HG02798 (cell line): ENCODE measurements at regions not wholly inside any gene's neighbourhood (a gene's known extent, or its start where the extent isn't known, plus 50 kb on each side); places are given as distances from the start of the nearest gene placed in this dataset.

Experiments used
- ATAC-seq: cut with Tn5 transposase; IDR thresholded peaks from one replicate; pipeline ENCODE4 v1.9.1; 2021; ENCODE audit warnings: mild to moderate bottlenecking; ENCODE audit not compliant: unreplicated experiment, poor library complexity

GRCh38 chr2:66318009-66318561 is 116.8 kb upstream of the MEIS1 start:
- no peak for ATAC-seq

DNA sequence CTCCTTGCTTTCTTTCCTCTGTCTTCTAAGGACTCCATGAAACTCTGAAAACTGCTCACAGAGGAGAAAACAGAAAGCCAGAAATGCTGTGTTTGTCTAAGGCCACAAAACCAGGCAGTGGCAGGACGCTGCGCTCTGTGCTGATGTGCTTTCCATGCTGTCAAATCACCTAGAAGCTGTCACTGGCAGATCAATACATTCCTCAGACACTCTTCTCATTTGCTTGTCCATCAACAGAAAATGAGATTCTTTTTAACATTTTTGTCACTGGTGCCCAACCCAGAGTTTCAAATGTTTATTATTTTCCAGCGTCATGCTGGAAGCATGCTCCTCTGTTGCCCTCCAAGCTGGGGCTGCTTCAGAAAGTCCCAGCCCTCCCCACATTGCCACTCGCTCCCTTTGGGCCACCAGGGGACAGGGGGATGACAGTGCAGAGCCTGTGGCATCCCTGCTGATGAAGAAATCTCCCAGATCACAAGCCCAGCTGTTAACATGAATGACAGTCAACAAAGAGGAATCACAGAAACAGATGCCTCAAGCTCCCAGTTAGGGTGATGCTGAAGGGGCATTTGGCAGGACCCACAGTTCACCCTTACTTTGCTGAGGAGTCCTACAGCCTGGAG is 117.5 kb upstream of the MEIS1 start:
- no peak for ATAC-seq

- ATAC-seq = no peak
Measured at GRCh38 chr2:66306483-66306882, 128.4 kb upstream of the MEIS1 start.

GRCh38 chr2:66305718-66306117 is 129.2 kb upstream of the MEIS1 start:
- no peak for ATAC-seq

DNA sequence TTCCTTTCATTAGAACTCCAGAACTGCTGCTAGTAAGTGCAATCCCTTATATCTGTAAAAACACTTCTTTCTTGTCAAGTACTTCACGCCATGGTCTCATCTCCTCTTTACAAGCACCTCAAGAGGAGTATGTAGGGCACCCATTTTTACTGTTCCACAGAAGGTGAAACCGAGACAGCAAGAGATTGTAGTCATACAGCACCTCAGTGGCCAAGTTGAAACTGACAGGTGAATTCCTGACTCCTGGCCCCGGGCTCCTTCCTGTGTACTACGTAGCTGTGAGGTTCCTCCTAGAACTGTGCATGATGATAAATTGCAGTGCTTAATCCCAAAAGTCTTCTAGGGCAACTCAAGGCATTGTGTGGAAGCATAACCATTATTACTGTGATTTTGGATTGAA is 131.5 kb upstream of the MEIS1 start:
- no peak for ATAC-seq

GRCh38 chr2:66301767-66302140 is 133.2 kb upstream of the MEIS1 start:
- ATAC-seq = no peak

DNA sequence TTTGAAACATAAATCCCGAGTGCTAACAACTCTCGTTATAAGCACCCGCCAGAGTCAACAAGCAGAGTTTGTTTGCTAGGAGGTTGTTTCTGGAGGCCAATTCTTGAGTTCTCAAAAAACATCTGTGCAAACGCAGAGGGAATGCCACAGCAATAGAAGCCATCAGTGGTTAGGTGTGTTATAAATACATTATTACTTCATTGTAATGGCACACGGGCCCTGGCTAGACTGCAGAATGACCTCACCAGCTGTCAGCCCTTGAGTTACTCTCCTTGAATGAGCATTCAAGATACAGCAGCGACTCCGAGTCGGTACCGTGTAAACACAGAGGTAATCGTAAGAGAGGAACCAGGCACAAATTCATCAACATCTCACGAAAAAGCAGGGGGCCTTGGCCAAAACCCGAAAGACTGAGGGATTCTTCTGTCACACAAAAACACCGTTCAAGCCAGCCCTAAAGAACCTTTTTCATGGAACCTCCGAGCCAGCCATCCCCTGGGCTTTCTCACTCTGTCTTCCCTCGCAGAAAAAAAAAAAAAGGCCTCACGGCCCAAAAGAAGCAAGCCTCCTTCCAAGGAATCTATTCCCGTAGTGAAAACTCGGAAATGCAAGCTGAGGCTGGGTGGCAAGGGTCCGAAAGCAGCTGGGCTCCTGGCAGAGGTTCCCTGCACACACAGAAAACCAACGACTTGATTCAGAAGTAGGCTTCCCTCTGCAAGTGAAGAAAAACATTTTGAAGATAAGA is 133.7 kb upstream of the MEIS1 start:
- no peak for ATAC-seq

DNA sequence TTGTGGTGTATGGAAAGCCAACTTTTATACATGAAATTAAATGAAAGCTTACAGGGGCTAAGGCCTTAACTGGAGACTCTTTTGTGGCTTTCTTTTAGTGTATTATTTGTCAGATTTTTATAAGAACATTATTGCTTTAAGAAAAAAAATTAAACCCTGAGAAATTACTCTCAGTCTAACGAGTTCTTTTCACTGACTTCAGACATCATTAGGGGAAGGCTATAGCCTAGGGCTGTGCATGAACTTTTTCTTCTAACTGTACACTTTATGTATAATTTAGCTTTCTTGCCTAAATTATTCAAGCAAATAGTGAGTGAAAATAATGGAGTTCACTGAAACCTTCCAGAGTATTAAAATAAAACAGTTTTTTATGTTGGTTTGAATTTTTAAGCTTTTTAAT is 151.1 kb upstream of the MEIS1 start:
- no peak for ATAC-seq

GRCh38 chr2:66281980-66282379 is 152.9 kb upstream of the MEIS1 start:
- ATAC-seq = no peak

GRCh38 chr2:66279024-66279423 is 155.9 kb upstream of the MEIS1 start:
- ATAC-seq = no peak

DNA sequence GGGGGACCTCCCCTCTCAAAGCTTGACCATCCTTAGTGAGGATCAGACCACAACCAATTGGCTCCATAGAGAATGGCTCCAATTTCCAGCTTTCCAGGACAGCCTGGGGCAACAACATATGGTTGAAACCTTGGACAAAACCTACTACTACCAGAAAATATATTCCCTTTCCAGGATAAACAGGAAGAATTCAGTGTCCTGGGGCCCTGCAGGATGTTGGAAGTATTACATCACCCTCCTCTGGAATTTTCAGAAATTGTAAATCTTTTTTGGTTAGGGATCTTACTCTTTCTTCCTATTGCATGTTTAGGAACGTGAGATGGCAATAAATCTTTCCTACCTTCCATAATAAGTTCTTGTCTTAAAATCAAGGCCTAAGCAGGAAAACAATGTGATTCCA is 158.9 kb upstream of the MEIS1 start:
- ATAC-seq = no peak

GRCh38 chr2:66273933-66274490 is 160.9 kb upstream of the MEIS1 start:
- no peak for ATAC-seq

GRCh38 chr2:66272751-66273150 is 162.2 kb upstream of the MEIS1 start:
- ATAC-seq = no peak

DNA sequence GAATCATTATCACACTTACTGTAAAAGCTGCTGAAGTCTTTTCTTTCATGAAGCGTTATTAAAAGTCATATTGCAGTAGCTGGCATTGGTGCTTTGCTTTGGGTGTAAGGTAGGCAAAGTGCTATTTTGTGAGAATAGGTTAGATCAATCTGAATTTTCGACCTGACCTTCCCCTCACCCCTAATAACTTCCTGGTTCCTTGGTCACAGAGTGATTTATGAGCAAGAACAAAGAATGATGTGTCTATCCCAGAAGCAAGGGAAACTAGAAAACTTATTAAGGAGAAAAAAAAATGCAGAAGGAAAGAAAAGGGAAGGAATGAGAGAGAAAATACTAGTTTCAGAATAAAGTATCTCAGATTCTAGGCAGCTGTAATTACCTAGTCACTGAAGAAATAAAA is 163.1 kb upstream of the MEIS1 start:
- no peak for ATAC-seq

- ATAC-seq = no peak
Measured at GRCh38 chr2:66270247-66270646, 164.7 kb upstream of the MEIS1 start.

DNA sequence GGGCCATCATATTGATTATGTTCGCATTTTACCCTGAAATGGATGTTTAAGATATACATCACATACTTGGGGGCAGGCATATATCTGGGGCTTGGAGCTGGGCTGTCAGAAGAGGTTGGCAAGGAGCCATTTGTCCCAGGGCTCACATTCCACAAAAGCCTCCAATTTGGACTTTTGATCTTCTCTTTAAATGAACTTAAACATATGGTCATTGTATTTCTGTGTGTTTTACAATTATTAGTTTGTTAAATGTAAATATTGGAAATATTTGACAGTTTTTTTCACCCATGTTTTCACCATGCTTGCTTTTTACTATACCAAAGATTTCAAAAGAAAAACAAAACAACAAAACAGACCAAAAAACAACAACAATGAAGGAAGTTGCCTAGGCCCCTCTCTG is 165.8 kb upstream of the MEIS1 start:
- no peak for ATAC-seq

- no peak for ATAC-seq
Measured at GRCh38 chr2:66268756-66269155, 166.2 kb upstream of the MEIS1 start.

GRCh38 chr2:66264354-66264753 is 170.6 kb upstream of the MEIS1 start:
- no peak for ATAC-seq

DNA sequence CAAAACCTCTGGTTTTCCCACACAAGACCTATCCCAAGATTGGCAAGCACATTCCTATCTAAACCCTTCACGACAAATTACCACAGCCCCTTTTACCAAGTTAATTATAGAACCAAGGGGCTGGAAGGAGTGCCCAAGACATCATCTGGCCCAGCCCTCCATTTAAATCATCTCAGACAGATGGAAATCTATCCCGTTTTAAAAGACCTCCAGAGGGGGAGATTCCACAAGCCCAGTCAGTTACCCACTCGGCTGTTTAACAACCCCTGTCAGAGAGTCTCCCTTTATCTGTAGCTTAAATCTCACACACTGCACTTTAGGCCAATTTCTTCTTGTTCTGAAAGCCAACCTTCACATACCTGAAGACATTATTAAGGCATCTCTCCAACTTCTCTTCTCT is 179.1 kb upstream of the MEIS1 start:
- ATAC-seq = no peak

DNA sequence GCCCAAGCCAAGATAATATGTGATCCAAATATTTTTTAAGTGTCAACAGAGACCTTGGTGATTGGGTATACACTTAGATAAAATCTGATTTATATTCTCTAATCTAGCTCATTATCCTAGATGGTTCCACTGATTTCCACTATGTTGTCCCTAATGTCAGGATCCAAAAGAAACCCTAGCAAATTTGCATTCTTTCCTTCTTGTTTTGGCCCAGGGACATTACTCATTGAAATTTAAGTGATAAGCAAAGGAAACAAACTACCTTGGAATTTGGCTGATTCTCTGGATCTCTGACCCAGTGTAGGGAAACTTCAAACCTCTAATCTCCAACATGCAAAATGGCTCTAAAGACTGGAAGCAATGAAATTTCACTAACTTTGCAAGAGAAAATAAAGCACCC is 179.8 kb upstream of the MEIS1 start:
- no peak for ATAC-seq

DNA sequence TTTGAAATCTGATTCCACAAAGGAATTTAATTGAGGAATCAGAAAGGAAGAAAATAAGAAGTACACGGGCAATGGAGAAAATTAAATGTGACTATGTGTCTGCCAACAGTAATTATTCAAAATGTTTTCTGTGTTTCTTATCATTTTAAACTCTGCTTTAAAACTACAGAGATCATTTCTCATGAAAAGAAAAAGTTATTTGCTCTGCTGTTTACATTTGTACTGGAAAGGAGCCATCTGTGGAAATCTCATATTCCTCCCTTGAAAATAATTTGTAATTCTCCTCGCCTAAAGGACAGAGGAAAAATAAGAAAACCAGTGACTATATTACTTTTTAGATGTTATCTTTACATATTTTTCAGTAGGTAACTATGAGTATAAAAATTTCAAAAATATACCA is 181.9 kb upstream of the MEIS1 start:
- no peak for ATAC-seq

DNA sequence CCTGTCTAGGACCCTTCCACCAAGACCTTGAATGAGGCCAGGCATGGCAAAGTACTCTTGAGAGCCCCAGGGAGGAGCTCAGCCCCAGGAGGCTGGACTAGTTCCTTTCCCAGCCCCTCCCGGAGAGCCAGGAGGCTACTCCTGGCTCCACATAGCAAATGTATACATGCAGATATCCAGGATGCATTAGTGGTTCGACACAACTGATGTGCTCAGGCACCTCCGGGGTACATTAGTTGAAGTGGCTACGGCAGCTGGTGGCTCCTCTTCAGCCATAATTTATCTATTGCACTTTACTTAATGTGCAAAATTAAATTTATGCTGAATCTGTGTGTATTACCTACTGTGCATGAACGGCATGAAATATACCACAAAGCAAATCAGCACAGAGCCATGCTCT is 182.8 kb upstream of the MEIS1 start:
- ATAC-seq = no peak
